Thoracic aorta (tissue), 2 donors: ENCODE measurements at regions not wholly inside any gene's neighbourhood (a gene's known extent, or its start where the extent isn't known, plus 50 kb on each side); places are given as distances from the start of the nearest gene placed in this dataset.

Experiments used
- ATAC-seq: fragments of 150-250 bp; one replicate; pipeline ENCODE4 v1.8.0; 2017; ENCODE audit warnings: low read depth; ENCODE audit not compliant: insufficient number of reproducible peaks, low FRiP score
- DNase-seq: peaks from one replicate; pipeline ENCODE4 v3.0.0-alpha.2; 2020; ENCODE audit warnings: low spot score
- H3K27ac ChIP-seq, 2 donors: fragments of 200-600 bp; sonication (generic); 1 replicate in 1 of 2; 2 replicates in 1 of 2; pipeline ENCODE4 v1.5.1; 2016; ENCODE audit warnings: mild to moderate bottlenecking in 2 of 2, moderate library complexity in 2 of 2
- H3K27me3 ChIP-seq: fragments of 200-600 bp; sonication (generic); replicated peaks from 2 replicates; pipeline ENCODE4 v1.6.0; 2016; ENCODE audit warnings: mild to moderate bottlenecking; ENCODE audit not compliant: insufficient read depth
- H3K36me3 ChIP-seq: fragments of 200-600 bp; sonication (generic); one replicate; pipeline ENCODE4 v1.5.1; 2016
- H3K4me1 ChIP-seq, 2 donors: fragments of 200-600 bp; sonication (generic); 1 replicate in 1 of 2; 2 replicates in 1 of 2; pipeline versions ENCODE4 v1.5.1 to v1.6.0; 2016; ENCODE audit warnings: low read depth in 2 of 2, mild to moderate bottlenecking in 1 of 2; ENCODE audit not compliant: control insufficient read depth in 1 of 2
- H3K4me3 ChIP-seq: fragments of 200-600 bp; sonication (generic); 2 replicates; pipeline ENCODE4 v1.5.1; 2016; ENCODE audit warnings: mild to moderate bottlenecking
- H3K9me3 ChIP-seq: fragments of 200-600 bp; sonication (generic); 2 replicates; pipeline ENCODE4 v1.5.1; 2016
- TF ChIP-seq, protein P1 (sequence below): fragments of 200-600 bp; sonication (generic); IDR thresholded peaks from one replicate; pipeline ENCODE4 v1.5.1; 2019; ENCODE audit warnings: antibody characterized with exemption

DNA sequence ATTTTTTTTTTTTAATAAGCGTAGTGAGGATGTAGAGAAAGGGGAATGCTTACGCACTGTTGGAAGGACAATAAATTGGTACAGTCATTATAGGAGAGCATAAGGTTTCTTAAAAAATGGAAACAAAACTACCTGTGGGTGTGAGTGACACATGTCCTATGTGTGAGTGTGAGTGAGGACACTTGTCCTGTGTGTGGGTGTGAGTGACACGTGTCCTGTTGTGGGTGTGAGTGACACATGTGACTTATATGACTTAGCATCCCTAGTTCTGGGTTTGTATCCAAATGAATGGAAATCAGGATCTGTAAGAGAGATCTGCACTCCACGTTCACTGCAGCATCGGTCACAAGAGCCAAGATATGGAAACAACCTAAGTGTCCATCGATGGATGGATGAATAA, 91.8 kb downstream of the CBLN2 start:
- Histone ChIP-seq H3K4me3 (no peak overlapping the region), H3K4me1 (no peaks in the 10 kb centered on the region), H3K9me3 (no peaks in the 10 kb centered on the region), H3K36me3 (no peaks in the 10 kb centered on the region), H3K27ac (no peak overlapping the region), H3K27me3 (no peaks in the 10 kb centered on the region)
- ATAC-seq: no peak
- TF ChIP-seq, protein P1, sequence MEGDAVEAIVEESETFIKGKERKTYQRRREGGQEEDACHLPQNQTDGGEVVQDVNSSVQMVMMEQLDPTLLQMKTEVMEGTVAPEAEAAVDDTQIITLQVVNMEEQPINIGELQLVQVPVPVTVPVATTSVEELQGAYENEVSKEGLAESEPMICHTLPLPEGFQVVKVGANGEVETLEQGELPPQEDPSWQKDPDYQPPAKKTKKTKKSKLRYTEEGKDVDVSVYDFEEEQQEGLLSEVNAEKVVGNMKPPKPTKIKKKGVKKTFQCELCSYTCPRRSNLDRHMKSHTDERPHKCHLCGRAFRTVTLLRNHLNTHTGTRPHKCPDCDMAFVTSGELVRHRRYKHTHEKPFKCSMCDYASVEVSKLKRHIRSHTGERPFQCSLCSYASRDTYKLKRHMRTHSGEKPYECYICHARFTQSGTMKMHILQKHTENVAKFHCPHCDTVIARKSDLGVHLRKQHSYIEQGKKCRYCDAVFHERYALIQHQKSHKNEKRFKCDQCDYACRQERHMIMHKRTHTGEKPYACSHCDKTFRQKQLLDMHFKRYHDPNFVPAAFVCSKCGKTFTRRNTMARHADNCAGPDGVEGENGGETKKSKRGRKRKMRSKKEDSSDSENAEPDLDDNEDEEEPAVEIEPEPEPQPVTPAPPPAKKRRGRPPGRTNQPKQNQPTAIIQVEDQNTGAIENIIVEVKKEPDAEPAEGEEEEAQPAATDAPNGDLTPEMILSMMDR: no peak
- no peak for DNase-seq

DNA sequence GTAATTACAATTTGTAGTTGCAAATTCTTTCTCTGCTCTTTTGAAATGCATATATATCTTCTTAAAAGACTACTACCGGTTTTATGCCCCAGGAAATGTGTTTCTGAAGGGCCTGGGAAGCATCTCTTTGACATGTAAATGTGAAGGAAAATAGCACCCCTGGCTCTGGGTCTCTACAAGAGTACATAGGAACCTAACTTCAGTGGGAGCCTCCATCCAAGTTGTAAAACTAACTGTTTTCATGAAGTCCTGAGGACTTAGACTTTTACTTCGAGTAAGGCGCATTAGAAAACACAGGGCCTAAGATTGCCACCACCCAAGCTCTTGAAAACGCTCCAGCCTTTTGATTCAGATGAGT, 99.4 kb downstream of the CBLN2 start:
- Histone ChIP-seq H3K36me3 (no peaks in the 10 kb centered on the region), H3K4me1 (no peaks in the 10 kb centered on the region), H3K27ac (no peak overlapping the region), H3K27me3 (no peaks in the 10 kb centered on the region), H3K9me3 (no peaks in the 10 kb centered on the region), H3K4me3 (no peak overlapping the region)
- DNase-seq (no peak), ATAC-seq (no peak)
- TF ChIP-seq, protein P1: no peak

DNA sequence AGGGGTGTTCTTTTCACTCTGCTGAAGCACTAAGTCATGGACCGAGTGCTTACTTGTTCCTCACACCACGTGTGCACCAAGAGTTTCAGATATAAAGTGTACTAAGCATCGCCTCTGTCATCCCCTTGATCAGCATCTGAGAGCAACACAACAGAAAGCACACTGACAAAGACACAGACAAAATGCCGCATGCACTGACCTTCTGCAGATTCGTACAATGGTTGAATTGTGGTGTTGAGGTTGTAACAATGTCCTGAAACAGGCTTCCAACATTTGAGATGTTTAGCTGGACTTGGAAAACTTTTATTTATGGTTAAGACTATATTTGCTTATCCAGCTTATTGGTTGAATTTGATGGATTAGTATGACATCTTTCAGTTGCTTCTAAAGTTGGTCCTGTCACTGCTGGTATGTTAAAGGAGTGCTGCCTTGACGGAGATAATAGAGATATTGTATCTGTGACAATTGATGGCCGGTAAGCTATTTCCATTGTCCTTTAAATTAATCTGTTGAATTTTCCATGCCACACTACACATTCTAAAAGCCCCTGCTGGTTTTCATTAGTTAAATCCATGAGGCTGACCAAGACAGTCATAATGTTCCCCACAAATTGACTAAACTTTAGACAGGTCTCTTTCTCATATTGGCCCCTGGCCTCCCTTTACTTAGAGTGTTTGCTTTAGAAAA, 99.9 kb downstream of the CBLN2 start:
- no peak for DNase-seq
- no peaks in the 10 kb centered on the region for H3K4me1 ChIP-seq
- H3K9me3 ChIP-seq: no peaks in the 10 kb centered on the region
- no peaks in the 10 kb centered on the region for H3K27me3 ChIP-seq
- ATAC-seq: no peak
- TF ChIP-seq, protein P1: no peak
- no peak overlapping the region for H3K27ac ChIP-seq
- H3K4me3 ChIP-seq: no peak overlapping the region
- no peaks in the 10 kb centered on the region for H3K36me3 ChIP-seq

DNA sequence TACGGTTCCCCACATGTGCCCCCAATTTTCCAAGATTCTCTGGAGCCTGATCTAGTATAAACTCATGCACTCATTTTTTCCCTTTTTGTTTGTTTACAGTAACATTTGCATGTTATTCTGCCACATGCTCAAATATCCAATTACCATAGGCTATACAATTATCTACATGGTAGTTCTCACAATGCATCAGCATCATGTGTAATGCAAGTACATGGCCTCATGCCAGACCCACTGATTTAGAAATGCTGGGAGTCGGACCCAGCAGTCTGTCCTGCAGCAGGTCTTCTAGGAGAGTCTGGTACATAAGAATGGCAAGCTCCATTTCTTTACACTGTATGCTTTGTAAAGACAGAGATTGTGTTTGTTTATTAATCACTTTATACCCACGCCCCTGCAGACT, 107.7 kb downstream of the CBLN2 start:
- ATAC-seq (no peak), DNase-seq (no peak)
- TF ChIP-seq, protein P1: no peak
- H3K4me3 ChIP-seq: no peak overlapping the region
- no peaks in the 10 kb centered on the region for H3K36me3 ChIP-seq
- H3K27ac ChIP-seq: no peak overlapping the region
- no peaks in the 10 kb centered on the region for H3K4me1 ChIP-seq
- no peaks in the 10 kb centered on the region for H3K27me3 ChIP-seq
- no peaks in the 10 kb centered on the region for H3K9me3 ChIP-seq

DNA sequence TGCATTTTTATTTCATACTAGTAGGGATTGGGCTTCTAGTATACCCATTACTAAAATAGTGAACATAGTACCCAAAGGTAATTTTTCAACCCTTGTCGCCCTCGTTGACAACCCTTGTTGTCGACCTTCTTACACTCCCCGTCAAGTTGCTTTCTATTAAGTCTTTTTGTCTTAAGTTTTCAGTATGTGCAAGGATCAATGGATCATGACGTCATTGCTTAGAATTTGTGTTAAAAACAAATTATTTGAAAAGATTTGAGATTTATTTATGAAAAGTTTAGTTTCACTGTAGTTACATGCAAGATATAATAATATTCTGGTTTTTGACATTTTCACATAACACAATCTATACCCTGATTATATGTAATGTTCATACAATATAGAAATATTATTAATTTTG, 110.4 kb downstream of the CBLN2 start:
- H3K27me3 ChIP-seq: no peaks in the 10 kb centered on the region
- no peak for ATAC-seq
- H3K27ac ChIP-seq: no peak overlapping the region
- H3K36me3 ChIP-seq: no peaks in the 10 kb centered on the region
- no peaks in the 10 kb centered on the region for H3K9me3 ChIP-seq
- no peak for DNase-seq
- TF ChIP-seq, protein P1: no peak
- H3K4me3 ChIP-seq: no peak overlapping the region
- H3K4me1 ChIP-seq: no peaks in the 10 kb centered on the region
